ENCODE measurements at regions not wholly inside any gene's neighbourhood (a gene's known extent, or its start where the extent isn't known, plus 50 kb on each side); places are given as distances from the start of the nearest gene placed in this dataset.
"Not testable (repeated sequence)": the region's sequence is repeated elsewhere in the genome, so short reads cannot be mapped to it uniquely, and the experiment has no call there.

DNA sequence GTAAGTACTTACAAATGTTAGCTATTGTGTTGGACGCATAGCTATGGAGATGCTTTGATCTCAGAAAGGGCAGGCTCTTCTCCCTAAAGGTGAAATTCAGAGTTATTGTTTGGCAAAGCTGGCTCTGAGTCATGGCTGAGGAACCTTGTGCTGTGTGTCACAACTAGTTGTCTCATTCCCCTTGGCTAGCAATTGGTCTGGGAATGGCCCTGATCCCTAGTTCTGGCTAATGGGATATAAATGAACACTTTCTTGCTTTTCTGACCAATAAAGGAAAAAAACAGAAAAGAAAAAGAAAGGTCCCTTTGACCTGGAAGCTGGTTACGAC lies 210.6 kb downstream of the MAP2K4 start:
- 32 to 45% methylated on average over 2 of the region's 2 CpGs for WGBS, 2 donors
- ATAC-seq (ENCODE audit: low FRiP score), result no peak
- Histone ChIP-seq H3K27me3 (ENCODE audit: control insufficient read depth in 1 of 2, insufficient read depth in 2 of 2, low read length in 1 of 2) (no peaks in the 10 kb centered on the region), H3K27ac (ENCODE audit: low read depth in 1 of 2, low read length in 2 of 2) (peak overlapping the region; percentile 62 to 79), H3K4me1 (ENCODE audit: control insufficient read depth in 1 of 2, insufficient read depth in 2 of 2, low read length in 2 of 2) (peaks cover 9 to 15% of the 10 kb centered on the region in 2 donors), H3K4me3 (ENCODE audit: low read length in 2 of 2) (no peak overlapping the region), H3K36me3 (ENCODE audit: control insufficient read depth in 1 of 2, insufficient read depth in 2 of 2, low read length in 1 of 2) (no peaks in the 10 kb centered on the region), H3K9me3 (ENCODE audit: control insufficient read depth, low read length) (no peaks in the 10 kb centered on the region)
- DNase-seq, result no peak
- intact Hi-C loops (cut with DNase I), result loop anchor here in 1 of 2 donors (5.0 kb wide), 1 partner anchor 34 kb away; no protein-coding TSS in a partner anchor

DNA sequence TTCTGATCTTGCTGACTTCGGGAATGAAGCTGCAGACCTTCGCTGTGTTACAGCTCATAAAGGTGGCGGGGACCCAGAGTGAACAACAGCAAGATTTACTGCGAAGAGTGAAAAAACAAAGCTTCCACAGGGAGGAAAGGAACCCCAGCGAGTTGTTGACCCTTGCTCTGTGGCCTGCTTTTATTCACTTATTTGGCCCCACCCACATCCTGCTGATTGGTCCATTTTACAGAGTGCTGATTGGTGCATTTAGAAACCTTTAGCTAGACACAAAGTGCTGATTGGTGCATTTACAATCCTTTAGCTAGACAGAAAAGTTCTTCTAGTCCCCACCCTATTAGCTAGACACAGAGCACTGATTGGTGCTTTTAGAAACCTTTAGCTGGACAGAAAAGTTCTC lies 218.3 kb downstream of the MAP2K4 start:
- H3K27ac ChIP-seq (ENCODE audit: low read depth in 1 of 2, low read length in 2 of 2); H3K27me3 ChIP-seq (ENCODE audit: control insufficient read depth in 1 of 2, insufficient read depth in 2 of 2, low read length in 1 of 2); DNase-seq; intact Hi-C loops (cut with DNase I); H3K9me3 ChIP-seq (ENCODE audit: control insufficient read depth, low read length); H3K36me3 ChIP-seq (ENCODE audit: control insufficient read depth in 1 of 2, insufficient read depth in 2 of 2, low read length in 1 of 2); H3K4me3 ChIP-seq (ENCODE audit: low read length in 2 of 2); H3K4me1 ChIP-seq (ENCODE audit: control insufficient read depth in 1 of 2, insufficient read depth in 2 of 2, low read length in 2 of 2); ATAC-seq (ENCODE audit: low FRiP score): not testable (repeated sequence)
- 98% methylated on average over 5 of the region's 5 CpGs for WGBS, 2 donors

DNA sequence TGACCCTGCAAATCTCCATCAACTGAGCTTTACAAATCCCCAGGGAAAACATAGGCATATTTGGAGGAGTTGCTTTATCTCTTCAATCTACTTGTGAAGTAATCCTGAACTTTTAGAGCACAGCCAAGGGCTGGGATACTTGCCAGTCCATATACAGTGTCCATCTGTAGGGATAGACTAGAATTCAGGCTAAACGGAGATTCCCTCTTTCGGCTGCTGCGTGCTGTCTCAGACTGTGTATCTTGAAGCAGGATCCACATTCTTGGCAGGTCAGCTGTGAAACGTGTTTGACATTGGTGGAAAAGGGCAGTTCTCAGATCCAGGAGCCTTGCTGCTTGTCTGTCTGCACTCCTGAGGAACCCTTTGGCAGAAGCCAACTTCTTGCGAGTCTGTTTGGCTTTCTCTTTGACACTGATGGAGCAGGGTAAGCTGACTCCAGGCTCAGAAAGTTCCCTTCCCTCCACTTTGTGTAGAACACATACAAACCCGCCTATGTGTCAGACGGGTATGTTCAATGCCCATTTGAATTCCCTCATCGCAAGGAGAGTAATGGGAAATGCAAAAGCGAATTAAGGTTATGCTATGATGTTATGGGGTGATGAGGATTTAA lies 221.8 kb downstream of the MAP2K4 start:
- DNase-seq, result no peak
- no peak for ATAC-seq (ENCODE audit: low FRiP score)
- Histone ChIP-seq H3K4me3 (ENCODE audit: low read length in 2 of 2) (no peak overlapping the region), H3K36me3 (ENCODE audit: control insufficient read depth in 1 of 2, insufficient read depth in 2 of 2, low read length in 1 of 2) (no peaks in the 10 kb centered on the region), H3K27me3 (ENCODE audit: control insufficient read depth in 1 of 2, insufficient read depth in 2 of 2, low read length in 1 of 2) (no peaks in the 10 kb centered on the region), H3K27ac (ENCODE audit: low read depth in 1 of 2, low read length in 2 of 2) (no peak overlapping the region), H3K9me3 (ENCODE audit: control insufficient read depth, low read length) (no peaks in the 10 kb centered on the region), H3K4me1 (ENCODE audit: control insufficient read depth in 1 of 2, insufficient read depth in 2 of 2, low read length in 2 of 2) (no peaks in the 10 kb centered on the region)
- intact Hi-C loops (cut with DNase I), result no loop called here
- 21 to 28% methylated on average over 9 of the region's 9 CpGs for WGBS, 2 donors

DNA sequence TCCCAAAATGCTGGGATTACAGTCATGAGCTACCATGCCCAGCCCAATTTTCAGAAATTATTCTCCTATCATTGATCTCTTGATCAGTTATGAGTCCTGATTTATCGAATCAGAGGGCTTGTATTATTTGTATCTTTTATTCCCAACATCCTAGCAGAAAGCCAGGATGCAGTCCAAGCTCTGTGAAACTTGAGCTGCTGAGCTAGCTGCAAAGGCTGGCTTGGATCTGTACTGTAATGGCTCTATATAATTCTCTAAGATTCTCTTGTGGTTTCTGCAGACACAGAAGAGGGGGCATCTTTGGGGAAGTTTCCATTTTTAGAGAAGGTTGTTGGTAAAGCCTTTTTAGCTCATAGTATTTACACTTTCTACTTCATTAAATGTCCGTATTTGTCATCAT lies 227.1 kb downstream of the MAP2K4 start:
- no peak overlapping the region for H3K27ac ChIP-seq (ENCODE audit: low read depth in 1 of 2, low read length in 2 of 2)

DNA sequence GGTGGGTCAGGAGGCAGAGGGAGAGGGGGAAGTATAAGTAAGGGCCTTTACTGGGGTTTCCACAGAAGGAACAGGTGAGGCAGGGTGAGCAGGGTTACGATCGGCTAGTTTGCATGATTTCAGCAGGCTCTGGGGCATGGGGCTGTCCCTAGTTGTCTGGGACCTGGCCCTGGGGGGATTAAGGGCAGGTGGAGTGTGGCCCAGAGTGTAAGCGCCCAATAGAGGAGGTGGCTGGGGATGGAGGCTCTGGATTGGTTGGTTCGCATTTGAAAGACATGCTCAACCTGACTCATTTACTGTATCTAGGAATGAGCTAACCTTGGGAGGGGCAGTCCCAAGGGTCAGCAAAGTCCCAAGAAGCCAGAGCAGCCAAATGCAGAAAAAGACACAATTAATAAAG lies 230.3 kb downstream of the MAP2K4 start:
- H3K27ac ChIP-seq (ENCODE audit: low read depth in 1 of 2, low read length in 2 of 2), result no peak overlapping the region
- no peaks in the 10 kb centered on the region for H3K27me3 ChIP-seq (ENCODE audit: control insufficient read depth in 1 of 2, insufficient read depth in 2 of 2, low read length in 1 of 2)
- intact Hi-C loops (cut with DNase I), result loop anchor here in 1 of 2 donors (10.0 kb wide), 2 partner anchors 294 to 494 kb away; no protein-coding TSS in a partner anchor
- no peaks in the 10 kb centered on the region for H3K9me3 ChIP-seq (ENCODE audit: control insufficient read depth, low read length)
- H3K4me1 ChIP-seq (ENCODE audit: control insufficient read depth in 1 of 2, insufficient read depth in 2 of 2, low read length in 2 of 2), result no peaks in the 10 kb centered on the region
- no peaks in the 10 kb centered on the region for H3K36me3 ChIP-seq (ENCODE audit: control insufficient read depth in 1 of 2, insufficient read depth in 2 of 2, low read length in 1 of 2)
- WGBS, 2 donors, result 95 to 96% methylated on average over 4 of the region's 4 CpGs
- no peak overlapping the region for H3K4me3 ChIP-seq (ENCODE audit: low read length in 2 of 2)
- no peak for DNase-seq
- no peak for ATAC-seq (ENCODE audit: low FRiP score)

More for the DNA sequence above, 227.1 kb downstream of the MAP2K4 start:
- ATAC-seq (ENCODE audit: low FRiP score) (no peak), DNase-seq (no peak)
- no peaks in the 10 kb centered on the region for H3K27me3 ChIP-seq (ENCODE audit: control insufficient read depth in 1 of 2, insufficient read depth in 2 of 2, low read length in 1 of 2)
- H3K36me3 ChIP-seq (ENCODE audit: control insufficient read depth in 1 of 2, insufficient read depth in 2 of 2, low read length in 1 of 2), result no peaks in the 10 kb centered on the region
- H3K4me1 ChIP-seq (ENCODE audit: control insufficient read depth in 1 of 2, insufficient read depth in 2 of 2, low read length in 2 of 2), result no peaks in the 10 kb centered on the region
- H3K9me3 ChIP-seq (ENCODE audit: control insufficient read depth, low read length), result no peaks in the 10 kb centered on the region
- 26 to 34% methylated on average over 2 of the region's 2 CpGs for WGBS, 2 donors
- H3K4me3 ChIP-seq (ENCODE audit: low read length in 2 of 2), result no peak overlapping the region
- intact Hi-C loops (cut with DNase I), result no loop called here

DNA sequence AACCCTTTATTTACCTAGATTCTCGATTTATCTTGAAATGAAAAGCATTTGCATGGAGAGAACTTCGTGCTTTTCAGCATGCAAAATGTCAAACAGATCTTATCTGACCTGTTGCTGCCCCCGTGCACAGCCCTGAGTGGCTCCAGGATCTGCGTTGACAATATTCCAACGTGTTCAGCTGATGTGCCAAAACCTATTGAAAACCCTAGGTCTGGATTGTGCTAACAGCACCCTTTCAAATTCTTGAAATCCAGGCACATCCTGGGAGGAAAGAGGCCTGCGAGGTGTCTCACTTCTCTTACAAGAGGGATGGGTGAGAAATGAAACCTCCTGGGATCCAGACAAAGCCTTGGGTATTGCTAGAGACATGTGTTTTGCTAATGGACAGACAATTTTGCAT lies 231.8 kb downstream of the MAP2K4 start:
- no peaks in the 10 kb centered on the region for H3K4me1 ChIP-seq (ENCODE audit: control insufficient read depth in 1 of 2, insufficient read depth in 2 of 2, low read length in 2 of 2)
- H3K27me3 ChIP-seq (ENCODE audit: control insufficient read depth in 1 of 2, insufficient read depth in 2 of 2, low read length in 1 of 2), result no peaks in the 10 kb centered on the region
- DNase-seq, result no peak
- WGBS, 2 donors, result 33% methylated on average over 6 of the region's 6 CpGs
- H3K9me3 ChIP-seq (ENCODE audit: control insufficient read depth, low read length), result no peaks in the 10 kb centered on the region
- H3K4me3 ChIP-seq (ENCODE audit: low read length in 2 of 2), result no peak overlapping the region
- no peak overlapping the region for H3K27ac ChIP-seq (ENCODE audit: low read depth in 1 of 2, low read length in 2 of 2)
- ATAC-seq (ENCODE audit: low FRiP score), result no peak
- no peaks in the 10 kb centered on the region for H3K36me3 ChIP-seq (ENCODE audit: control insufficient read depth in 1 of 2, insufficient read depth in 2 of 2, low read length in 1 of 2)
- intact Hi-C loops (cut with DNase I), result loop anchor here in 1 of 2 donors (10.0 kb wide), 2 partner anchors 292 to 492 kb away; no protein-coding TSS in a partner anchor

DNA sequence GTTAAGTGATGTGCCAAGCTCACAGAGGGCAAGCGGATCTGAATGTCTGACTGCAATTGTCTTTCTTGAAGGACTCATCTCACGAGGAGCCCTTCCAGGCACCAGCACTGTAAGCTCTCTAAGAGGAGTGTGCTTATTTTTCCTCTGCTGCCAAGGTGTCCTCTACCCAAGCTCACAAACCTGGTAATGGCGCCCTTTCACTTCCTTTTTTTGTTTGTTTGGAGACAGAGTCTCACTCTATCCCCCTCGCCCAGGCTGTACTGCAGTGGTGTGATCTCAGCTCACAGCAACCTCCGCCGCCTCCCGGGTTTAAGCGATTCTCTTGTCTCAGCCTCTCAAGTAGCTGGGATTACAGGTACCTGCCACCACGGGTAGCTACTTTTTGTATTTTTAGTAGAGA lies 233.8 kb downstream of the MAP2K4 start:
- H3K4me3 ChIP-seq (ENCODE audit: low read length in 2 of 2), result no peak overlapping the region

DNA sequence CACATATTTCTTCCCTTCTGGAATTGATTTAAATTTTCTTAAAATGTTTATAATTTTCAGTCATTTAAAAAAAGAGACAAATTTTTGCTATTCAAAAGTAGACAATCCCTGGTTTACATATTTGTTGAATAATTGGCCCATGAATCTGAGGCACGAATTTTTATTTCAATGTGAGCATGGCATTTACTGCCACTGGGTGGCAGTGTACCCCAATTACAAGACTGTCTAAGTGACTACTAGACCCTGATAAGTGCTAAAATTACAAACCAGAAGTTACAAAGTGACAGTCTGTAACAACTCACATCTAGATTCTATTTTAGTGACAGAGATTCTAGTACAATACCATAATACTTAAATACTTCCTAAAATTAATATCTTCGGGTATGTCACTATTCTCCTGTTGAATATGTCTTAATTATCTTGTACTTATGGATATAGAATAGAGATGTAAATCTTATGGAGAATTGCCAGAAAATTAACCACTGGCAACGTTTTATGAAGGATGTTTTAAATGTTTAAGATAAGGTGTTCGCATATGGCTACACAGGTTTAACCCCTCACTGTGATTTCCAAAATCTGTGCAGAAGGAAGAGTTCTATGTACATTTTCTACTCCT lies 235.8 kb downstream of the MAP2K4 start:
- no peaks in the 10 kb centered on the region for H3K9me3 ChIP-seq (ENCODE audit: control insufficient read depth, low read length)
- ATAC-seq (ENCODE audit: low FRiP score), result peak; percentile 77
- no peaks in the 10 kb centered on the region for H3K27me3 ChIP-seq (ENCODE audit: control insufficient read depth in 1 of 2, insufficient read depth in 2 of 2, low read length in 1 of 2)
- H3K27ac ChIP-seq (ENCODE audit: low read depth in 1 of 2, low read length in 2 of 2), result no peak overlapping the region
- 1 to 3% methylated on average over 4 of the region's 4 CpGs for WGBS, 2 donors
- peak overlapping the region; percentile 23 to 35 for H3K4me3 ChIP-seq (ENCODE audit: low read length in 2 of 2)
- no peaks in the 10 kb centered on the region for H3K36me3 ChIP-seq (ENCODE audit: control insufficient read depth in 1 of 2, insufficient read depth in 2 of 2, low read length in 1 of 2)
- intact Hi-C loops (cut with DNase I), result loop anchor here (2.0 to 10.0 kb wide), 8 partner anchors 61 to 488 kb away; partner anchors contain the start of gene MYOCD (in 1 of the 2)
- H3K4me1 ChIP-seq (ENCODE audit: control insufficient read depth in 1 of 2, insufficient read depth in 2 of 2, low read length in 2 of 2), result no peaks in the 10 kb centered on the region
- no peak for DNase-seq

More for the DNA sequence above, 233.8 kb downstream of the MAP2K4 start:
- Histone ChIP-seq H3K9me3 (ENCODE audit: control insufficient read depth, low read length) (no peaks in the 10 kb centered on the region), H3K27ac (ENCODE audit: low read depth in 1 of 2, low read length in 2 of 2) (no peak overlapping the region), H3K27me3 (ENCODE audit: control insufficient read depth in 1 of 2, insufficient read depth in 2 of 2, low read length in 1 of 2) (no peaks in the 10 kb centered on the region), H3K4me1 (ENCODE audit: control insufficient read depth in 1 of 2, insufficient read depth in 2 of 2, low read length in 2 of 2) (no peaks in the 10 kb centered on the region), H3K36me3 (ENCODE audit: control insufficient read depth in 1 of 2, insufficient read depth in 2 of 2, low read length in 1 of 2) (no peaks in the 10 kb centered on the region)
- WGBS, 2 donors, result 94 to 97% methylated on average over 9 of the region's 9 CpGs
- DNase-seq (no peak), ATAC-seq (ENCODE audit: low FRiP score) (no peak)
- intact Hi-C loops (cut with DNase I), result loop anchor here (2.0 to 10.0 kb wide), 3 partner anchors 290 to 748 kb away; no protein-coding TSS in a partner anchor

DNA sequence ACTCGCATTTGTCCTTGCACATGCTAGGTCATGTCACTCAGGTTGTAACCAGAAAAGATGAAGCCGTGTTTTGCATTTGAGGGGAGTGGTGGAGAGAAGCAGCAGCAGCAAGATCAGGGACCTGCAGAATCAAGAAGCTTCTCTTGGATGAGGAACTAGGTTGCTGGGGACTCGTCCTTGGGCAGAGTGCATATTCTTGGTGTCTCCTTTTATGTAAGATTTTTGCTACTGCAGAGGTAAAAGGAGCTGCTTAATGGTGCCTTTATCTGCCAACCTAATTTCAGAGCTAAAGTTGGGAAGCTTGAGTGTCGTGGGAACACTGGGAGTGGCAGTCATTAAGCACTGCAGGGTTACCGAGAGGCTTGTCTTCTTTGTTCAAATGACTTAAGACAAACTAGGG lies 236.5 kb downstream of the MAP2K4 start:
- DNase-seq (no peak), ATAC-seq (ENCODE audit: low FRiP score) (no peak)
- H3K36me3 ChIP-seq (ENCODE audit: control insufficient read depth in 1 of 2, insufficient read depth in 2 of 2, low read length in 1 of 2), result no peaks in the 10 kb centered on the region
- H3K27me3 ChIP-seq (ENCODE audit: control insufficient read depth in 1 of 2, insufficient read depth in 2 of 2, low read length in 1 of 2), result no peaks in the 10 kb centered on the region
- H3K4me1 ChIP-seq (ENCODE audit: control insufficient read depth in 1 of 2, insufficient read depth in 2 of 2, low read length in 2 of 2), result no peaks in the 10 kb centered on the region
- peak overlapping the region in 1 of 2 donors; percentile 64 for H3K27ac ChIP-seq (ENCODE audit: low read depth in 1 of 2, low read length in 2 of 2)
- intact Hi-C loops (cut with DNase I), result loop anchor here (2.0 to 10.0 kb wide), 8 partner anchors 60 to 488 kb away; partner anchors contain the start of gene MYOCD (in 1 of the 2)
- H3K9me3 ChIP-seq (ENCODE audit: control insufficient read depth, low read length), result no peaks in the 10 kb centered on the region
- 27 to 28% methylated on average over 5 of the region's 5 CpGs for WGBS, 2 donors
- peak overlapping the region in 1 of 2 donors; percentile 23 for H3K4me3 ChIP-seq (ENCODE audit: low read length in 2 of 2)
